ENCODE measurements at regions not wholly inside any gene's neighbourhood (a gene's known extent, or its start where the extent isn't known, plus 50 kb on each side); places are given as distances from the start of the nearest gene placed in this dataset.

DNA sequence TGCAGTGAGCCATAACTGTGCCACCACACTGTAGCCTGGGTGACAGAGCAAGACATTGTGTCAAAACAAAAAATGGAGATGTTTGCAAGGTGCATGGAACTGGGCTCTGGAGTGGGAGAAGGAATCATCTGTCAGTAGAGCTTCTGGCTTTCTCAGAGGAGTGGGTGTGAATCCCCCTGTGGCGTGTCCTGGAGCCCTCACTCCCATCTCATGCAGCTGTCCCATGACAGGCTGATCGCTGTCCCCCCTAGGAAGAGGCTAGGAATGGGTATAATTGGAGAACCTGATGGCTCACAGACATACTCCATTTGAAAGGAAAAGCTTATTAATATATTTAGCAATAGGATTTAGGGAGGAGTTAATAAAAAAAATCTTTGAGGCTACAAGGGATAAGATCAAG lies 125.8 kb upstream of the EPB41L3 start:
- TF ChIP-seq CTCF (IDR thresholded peaks at IDR 0.05; ENCODE audit: low read depth, low read length, poor library complexity, severe bottlenecking) (no peak), EZH2phosphoT487 (IDR thresholded peaks at IDR 0.05; ENCODE audit: borderline replicate concordance, low read length) (no peak)

Data from DOHH2 (cell line).